Adrenal gland (tissue), 5 donors: ENCODE measurements at regions not wholly inside any gene's neighbourhood (a gene's known extent, or its start where the extent isn't known, plus 50 kb on each side); places are given as distances from the start of the nearest gene placed in this dataset.

Source experiments
- CTCF ChIP-seq, 6 experiments: fragments of 450-650 bp in 4 of 6; fragments of 200-600 bp in 2 of 6; sonication (generic) in 1 of 6; IDR thresholded peaks; 1 replicate in 5 of 6; 2 replicates in 1 of 6; pipeline versions ENCODE4 v1.5.1 to v1.8.0; 2016 to 2021; ENCODE audit warnings: antibody characterized with exemption in 6 of 6, mild to moderate bottlenecking in 2 of 6, moderate library complexity in 1 of 6
- POLR2A ChIP-seq, 2 donors: fragments of 450-650 bp; IDR thresholded peaks; one replicate each; pipeline ENCODE4 v1.6.1; 2017; ENCODE audit warnings: antibody characterized with exemption in 2 of 2, mild to moderate bottlenecking in 2 of 2, moderate library complexity in 1 of 2
- donor health status: DM: no; HTN: no; CAD: no.

GRCh38 chr12:66920205-66920604 lies 241.3 kb upstream of the GRIP1 start:
- TF ChIP-seq POLR2A (IDR thresholded peaks at IDR 0.05) (no peak), CTCF (IDR thresholded peaks at IDR 0.05) (no peak)
